Stimulated activated CD8-positive, alpha-beta memory T cell treated with anti-CD3 and anti-CD28 coated beads, Interleukin-15, amount 100 ng/mL, for 1 hour (primary cell): ENCODE measurements at regions not wholly inside any gene's neighbourhood (a gene's known extent, or its start where the extent isn't known, plus 50 kb on each side); places are given as distances from the start of the nearest gene placed in this dataset.
"Not testable (repeated sequence)": the region's sequence is repeated elsewhere in the genome, so short reads cannot be mapped to it uniquely, and the experiment has no call there.

Source experiments
- DNase-seq: peaks from one replicate; pipeline ENCODE4 v3.0.0-alpha.2; 2020; ENCODE audit warnings: low read depth

DNA sequence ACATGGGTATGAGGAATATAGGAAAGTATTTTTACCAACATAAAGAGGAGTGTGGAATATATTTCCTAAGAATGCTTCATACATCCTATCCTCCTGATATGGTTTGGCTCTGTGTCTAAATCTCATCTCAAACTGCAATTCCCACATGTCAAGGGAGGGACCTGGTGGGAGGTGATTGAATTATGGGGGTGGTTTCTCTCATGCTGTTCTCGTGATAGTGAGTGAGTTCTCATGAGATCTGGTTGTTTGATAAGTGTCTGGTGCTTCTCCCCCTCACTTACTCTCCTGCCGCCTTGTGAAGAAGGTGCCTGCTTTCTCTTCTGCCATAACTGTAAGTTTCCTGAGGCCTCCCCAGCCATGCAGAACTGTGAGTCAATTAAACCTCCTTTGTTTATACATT is 62.2 kb upstream of the CYRIA start:
- not testable (repeated sequence) for DNase-seq

DNA sequence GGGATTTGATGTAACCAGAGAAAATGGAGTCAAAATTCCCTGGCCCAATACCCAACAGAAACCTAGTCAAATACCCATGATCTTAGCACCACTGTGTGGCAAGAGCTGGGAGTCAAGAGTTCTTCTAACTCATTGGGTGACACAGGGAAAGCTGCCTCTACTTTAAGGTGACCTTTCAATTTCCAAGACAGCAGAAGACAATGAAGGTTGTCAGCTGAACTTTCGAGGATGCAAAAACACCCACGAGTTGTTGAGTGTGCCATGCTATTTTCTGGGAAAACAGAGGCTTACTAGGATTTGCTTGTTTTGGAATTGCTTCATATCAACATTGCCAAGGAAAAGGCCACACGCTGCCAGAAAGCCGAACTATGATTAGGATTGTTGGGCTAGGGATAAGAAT is 61.6 kb upstream of the CYRIA start:
- no peak for DNase-seq

DNA sequence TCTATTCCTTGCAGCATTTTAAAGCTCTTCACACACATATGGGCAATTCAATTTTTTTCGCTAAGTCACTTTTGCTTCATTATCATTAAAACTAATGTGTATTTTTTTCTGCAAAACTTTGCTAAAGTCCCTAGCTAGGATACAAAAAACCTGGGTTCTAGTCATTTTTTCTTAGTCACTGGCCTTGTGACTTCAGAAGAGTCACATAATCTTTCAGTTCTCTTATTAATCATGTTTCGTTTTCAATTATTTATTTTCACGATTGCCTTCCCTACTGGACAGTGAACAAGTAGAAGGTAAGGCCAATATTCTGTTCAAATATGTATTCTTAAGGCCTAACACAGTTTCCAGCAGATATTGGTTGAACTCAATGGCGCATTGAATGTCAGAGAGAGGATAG is 60.9 kb upstream of the CYRIA start:
- no peak for DNase-seq

GRCh38 chr2:16726147-16726546 is 60.5 kb upstream of the CYRIA start:
- DNase-seq = no peak

DNA sequence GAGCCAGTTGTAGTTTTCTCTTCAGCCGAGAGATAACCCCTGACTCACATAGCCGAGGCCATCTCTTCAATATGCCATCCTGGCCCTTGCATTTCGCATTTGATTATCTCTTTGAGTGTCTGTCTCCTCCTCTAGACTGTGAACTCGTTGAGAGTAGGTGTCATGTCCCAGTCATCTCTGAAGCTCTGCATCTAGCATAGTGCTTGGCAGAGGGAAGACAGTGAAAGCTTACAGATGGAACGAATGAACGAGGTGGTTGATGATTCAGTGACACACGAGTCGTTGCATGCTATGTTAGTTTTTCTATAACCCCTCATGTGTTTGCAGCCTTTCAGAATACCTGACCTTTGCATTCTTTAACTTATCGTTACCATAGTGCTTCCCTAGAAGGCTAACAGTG is 59.9 kb upstream of the CYRIA start:
- DNase-seq = no peak

- no peak for DNase-seq
Measured at GRCh38 chr2:16722677-16723076, 57.0 kb upstream of the CYRIA start.

DNA sequence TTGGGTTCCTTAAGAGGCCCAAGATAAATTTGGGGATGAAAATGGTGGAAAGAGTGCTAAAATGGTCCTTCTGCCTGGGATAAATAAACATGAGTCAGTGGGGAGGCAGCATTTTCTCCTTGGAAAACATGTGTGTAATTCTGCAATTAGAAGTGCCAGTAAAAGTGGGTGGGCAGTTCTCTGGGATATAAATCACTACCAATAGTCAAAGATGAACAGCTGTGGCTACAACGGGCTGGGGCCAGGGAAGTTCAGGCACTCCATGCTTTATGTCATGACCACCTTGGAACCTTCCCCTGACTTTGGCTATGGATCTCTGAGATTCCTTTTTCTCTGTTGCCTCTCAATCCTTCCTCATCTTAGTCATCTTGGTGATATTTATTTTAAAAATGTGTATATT is 56.5 kb upstream of the CYRIA start:
- no peak for DNase-seq

DNA sequence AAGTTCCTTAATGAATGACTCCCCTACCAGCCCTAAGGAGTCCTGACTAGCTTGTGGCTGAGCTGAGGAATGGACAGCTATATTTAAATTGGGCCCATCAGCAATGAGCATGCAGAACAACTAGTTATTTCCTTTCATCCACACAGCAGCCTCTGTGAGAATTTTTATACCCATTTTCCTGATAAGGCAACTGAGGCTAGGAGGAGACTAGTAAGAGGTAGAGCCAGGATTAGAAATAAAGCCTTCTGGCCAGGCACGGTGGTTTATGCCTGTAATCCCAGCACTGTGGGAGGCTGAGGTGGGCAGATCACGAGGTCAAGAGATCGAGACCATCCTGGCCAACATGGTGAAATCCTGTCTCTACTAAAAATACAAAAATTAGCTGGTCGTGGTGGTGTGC is 55.9 kb upstream of the CYRIA start:
- DNase-seq = not testable (repeated sequence)

- DNase-seq = not testable (repeated sequence)
Measured at GRCh38 chr2:16720737-16721136, 55.1 kb upstream of the CYRIA start.

- DNase-seq = no peak
Measured at GRCh38 chr2:16719485-16719808, 53.8 kb upstream of the CYRIA start.

- DNase-seq = no peak
Measured at GRCh38 chr2:16718576-16719484, 53.2 kb upstream of the CYRIA start.

DNA sequence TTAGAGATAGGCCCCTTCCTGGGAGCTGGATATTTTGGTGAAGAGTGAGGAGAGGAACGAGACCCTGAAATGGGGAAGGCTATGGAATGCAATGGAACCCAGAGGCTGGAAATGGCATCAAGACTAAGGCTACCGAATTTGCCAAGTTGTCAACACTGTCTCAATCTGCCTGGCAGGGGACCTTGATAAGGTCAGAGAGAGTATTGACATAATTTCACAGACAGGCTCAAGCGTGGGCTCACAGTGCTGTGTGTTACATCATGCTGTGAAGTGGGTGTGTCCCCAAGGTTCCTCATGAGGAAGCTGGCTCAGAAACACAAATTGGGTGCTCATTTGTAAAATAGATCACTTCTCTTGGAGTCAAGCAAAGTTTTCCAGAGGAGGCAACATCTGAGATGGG is 51.8 kb upstream of the CYRIA start:
- DNase-seq = no peak

DNA sequence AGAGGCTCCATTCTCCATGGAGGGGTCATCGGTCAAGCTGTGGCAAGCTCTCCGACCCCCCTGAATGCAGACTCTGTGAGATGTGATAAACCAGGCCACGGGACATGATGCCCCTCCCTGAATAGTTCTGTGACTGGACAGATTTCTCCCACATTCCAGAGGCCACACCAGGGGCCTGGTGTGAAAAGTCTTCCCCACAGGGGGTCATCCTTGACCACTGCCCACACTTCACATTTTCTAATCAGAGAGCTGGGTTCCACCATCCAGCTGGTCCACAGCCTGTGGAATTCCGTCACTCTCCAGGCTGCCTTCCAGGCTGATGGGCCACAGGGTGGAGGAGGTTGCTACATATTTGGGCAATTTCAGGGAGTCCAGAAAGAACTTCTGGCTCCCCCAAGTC is 51.3 kb upstream of the CYRIA start:
- DNase-seq = no peak

DNA sequence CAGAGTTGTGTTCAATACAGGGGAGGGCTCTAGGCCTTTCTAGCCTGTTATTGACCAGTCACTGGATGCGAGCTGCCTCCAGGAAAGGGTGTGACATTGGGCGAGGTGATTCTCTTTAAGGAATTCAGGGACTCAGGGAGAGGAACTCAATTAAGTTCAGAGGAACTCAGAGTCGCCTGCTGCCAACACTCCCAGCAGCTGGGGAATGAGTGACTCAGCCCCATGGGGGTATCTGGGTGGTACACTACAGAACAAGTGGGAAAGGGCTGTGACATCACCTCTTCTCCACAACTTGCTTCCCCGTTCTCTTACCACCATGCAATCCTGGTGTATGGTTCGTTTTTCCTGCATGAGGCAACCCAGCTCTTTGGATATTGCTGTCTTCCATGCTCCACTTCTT is 50.4 kb upstream of the CYRIA start:
- DNase-seq = no peak
